Right atrium auricular region (tissue), 2 donors: ENCODE measurements at regions not wholly inside any gene's neighbourhood (a gene's known extent, or its start where the extent isn't known, plus 50 kb on each side); places are given as distances from the start of the nearest gene placed in this dataset.

ENCODE experiments used
- DNase-seq: peaks from one replicate; pipeline ENCODE4 v3.0.0-alpha.2; 2019; ENCODE audit warnings: low spot score
- H3K27ac ChIP-seq, 2 donors: fragments of 200-600 bp; sonication (generic); 1 replicate in 1 of 2; 2 replicates in 1 of 2; pipeline ENCODE4 v1.5.1; 2016 to 2019
- H3K27me3 ChIP-seq, 2 donors: fragments of 200-600 bp; sonication (generic); one replicate each; pipeline versions ENCODE4 v1.5.1 to v1.6.0; 2017 to 2019
- H3K36me3 ChIP-seq: fragments of 200-600 bp; sonication (generic); one replicate; pipeline ENCODE4 v1.5.1; 2016
- H3K4me1 ChIP-seq, 2 donors: fragments of 200-600 bp; sonication (generic); one replicate each; pipeline versions ENCODE4 v1.5.1 to v1.6.0; 2017 to 2019
- H3K4me3 ChIP-seq, 2 donors: fragments of 200-600 bp; sonication (generic); 1 replicate in 1 of 2; 2 replicates in 1 of 2; pipeline ENCODE4 v1.5.1; 2017 to 2019; ENCODE audit warnings: mild to moderate bottlenecking in 1 of 2, moderate library complexity in 1 of 2
- H3K9me3 ChIP-seq, 2 donors: fragments of 200-600 bp; sonication (generic); one replicate each; pipeline ENCODE4 v1.5.1; 2019
- CTCF ChIP-seq, 2 donors: fragments of 200-600 bp; sonication (generic); IDR thresholded peaks; one replicate each; pipeline ENCODE4 v1.5.1; 2019; ENCODE audit warnings: antibody characterized with exemption in 2 of 2

DNA sequence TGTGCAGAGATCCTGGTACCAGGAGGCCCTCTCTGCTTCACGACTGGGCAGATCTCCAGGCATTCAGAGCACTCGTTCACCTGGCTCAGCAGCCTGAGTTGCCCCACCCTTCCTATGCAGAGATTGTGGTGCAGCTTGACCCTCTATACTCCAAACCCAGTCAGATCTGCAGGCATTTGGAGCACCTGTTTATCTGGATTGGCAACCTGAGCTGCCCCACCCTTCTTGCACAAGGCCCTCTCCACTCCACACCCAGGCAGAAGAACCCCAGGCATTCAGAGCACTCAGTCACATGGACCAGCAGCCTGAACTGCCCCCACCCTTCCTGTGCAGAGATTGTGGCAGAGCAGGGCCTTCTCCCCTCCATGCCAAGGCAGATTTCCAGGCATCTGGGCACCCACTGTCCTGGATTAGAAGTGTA lies 88.4 kb upstream of the CDH5 start:
- TF ChIP-seq CTCF (IDR thresholded peaks at IDR 0.05): no peak
- H3K4me3 ChIP-seq: no peak overlapping the region
- no peak overlapping the region for H3K27ac ChIP-seq
- DNase-seq: no peak
- H3K27me3 ChIP-seq: no peaks in the 10 kb centered on the region
- no peaks in the 10 kb centered on the region for H3K4me1 ChIP-seq
- no peaks in the 10 kb centered on the region for H3K36me3 ChIP-seq
- peaks cover 0 to 12% of the 10 kb centered on the region in 2 donors for H3K9me3 ChIP-seq

DNA sequence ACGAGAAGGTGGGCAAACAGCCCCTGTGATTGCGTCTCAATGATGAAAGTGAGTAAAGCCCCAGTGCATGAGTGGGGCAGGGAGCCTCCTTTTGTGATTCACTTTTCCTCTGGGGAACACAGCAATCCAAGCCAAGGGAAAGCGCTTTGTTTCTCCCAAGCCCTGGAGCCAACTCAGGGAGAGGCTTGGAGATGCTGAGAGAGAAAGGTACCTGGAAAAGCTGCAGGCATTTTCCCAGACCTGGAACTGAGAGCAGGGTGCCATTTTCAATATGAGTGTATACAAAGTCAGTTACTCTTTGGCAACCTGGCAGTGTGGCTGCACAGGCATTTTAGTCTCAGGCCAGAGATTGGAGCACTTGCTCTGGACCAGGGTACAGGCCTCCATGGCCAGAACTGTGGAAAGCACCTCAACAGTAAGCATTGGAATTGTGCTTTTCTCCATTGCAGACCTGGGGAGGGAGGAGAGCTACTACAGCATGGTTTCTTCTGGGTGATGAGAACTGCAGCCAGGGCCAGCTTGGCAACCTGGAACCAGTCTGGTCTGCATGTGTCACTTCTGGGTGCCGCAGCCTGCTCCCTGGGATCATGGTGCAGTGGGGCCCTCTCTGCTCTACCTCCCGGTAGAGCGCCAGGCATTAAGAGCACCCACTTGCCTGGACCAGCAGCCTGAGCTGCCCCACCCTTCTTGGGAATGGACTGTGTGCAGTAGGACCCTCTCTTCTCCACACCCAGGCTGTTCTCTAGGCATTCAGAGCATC lies 89.0 kb upstream of the CDH5 start:
- Histone ChIP-seq H3K4me1 (no peaks in the 10 kb centered on the region), H3K27ac (no peak overlapping the region), H3K4me3 (no peak overlapping the region), H3K36me3 (no peaks in the 10 kb centered on the region), H3K27me3 (no peaks in the 10 kb centered on the region), H3K9me3 (peaks cover 0 to 12% of the 10 kb centered on the region in 2 donors)
- DNase-seq: no peak
- no peak for TF ChIP-seq CTCF (IDR thresholded peaks at IDR 0.05)

DNA sequence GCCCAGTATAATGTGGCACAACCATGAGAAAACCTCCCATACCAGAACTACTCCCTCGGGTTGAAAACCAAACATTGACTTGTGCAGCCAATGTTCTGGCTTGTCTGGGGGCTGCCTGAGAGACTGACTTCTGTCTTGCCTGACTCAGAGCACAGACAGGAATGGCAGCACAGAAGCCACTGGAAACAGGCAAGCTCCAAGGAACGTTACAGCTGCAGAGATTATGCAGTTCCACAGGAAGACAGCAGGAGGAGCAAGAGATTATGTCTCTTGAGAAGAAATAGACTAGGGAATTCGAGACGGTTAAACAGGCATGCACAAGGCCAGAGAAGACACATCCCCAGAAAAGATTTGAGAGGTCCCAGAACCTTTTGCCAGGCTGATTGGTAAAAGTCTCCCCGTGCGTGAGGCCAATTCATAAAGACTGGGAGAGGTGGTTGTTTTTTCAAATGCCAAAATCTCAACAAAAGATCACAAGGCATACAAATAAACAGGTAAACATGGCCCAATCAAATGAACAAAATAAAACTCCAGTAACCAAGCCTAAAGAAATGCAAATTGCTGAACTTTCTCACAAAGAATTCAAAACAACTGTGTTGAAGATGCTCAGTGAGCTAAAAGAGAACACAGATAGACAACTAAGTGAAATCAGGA lies 90.6 kb upstream of the CDH5 start:
- peak in 1 of 2 donors; percentile 62 for TF ChIP-seq CTCF (IDR thresholded peaks at IDR 0.05)
- Histone ChIP-seq H3K36me3 (no peaks in the 10 kb centered on the region), H3K9me3 (peaks cover 0 to 12% of the 10 kb centered on the region in 2 donors), H3K27me3 (no peaks in the 10 kb centered on the region), H3K4me1 (no peaks in the 10 kb centered on the region), H3K27ac (no peak overlapping the region), H3K4me3 (no peak overlapping the region)
- DNase-seq: peak; percentile 58

DNA sequence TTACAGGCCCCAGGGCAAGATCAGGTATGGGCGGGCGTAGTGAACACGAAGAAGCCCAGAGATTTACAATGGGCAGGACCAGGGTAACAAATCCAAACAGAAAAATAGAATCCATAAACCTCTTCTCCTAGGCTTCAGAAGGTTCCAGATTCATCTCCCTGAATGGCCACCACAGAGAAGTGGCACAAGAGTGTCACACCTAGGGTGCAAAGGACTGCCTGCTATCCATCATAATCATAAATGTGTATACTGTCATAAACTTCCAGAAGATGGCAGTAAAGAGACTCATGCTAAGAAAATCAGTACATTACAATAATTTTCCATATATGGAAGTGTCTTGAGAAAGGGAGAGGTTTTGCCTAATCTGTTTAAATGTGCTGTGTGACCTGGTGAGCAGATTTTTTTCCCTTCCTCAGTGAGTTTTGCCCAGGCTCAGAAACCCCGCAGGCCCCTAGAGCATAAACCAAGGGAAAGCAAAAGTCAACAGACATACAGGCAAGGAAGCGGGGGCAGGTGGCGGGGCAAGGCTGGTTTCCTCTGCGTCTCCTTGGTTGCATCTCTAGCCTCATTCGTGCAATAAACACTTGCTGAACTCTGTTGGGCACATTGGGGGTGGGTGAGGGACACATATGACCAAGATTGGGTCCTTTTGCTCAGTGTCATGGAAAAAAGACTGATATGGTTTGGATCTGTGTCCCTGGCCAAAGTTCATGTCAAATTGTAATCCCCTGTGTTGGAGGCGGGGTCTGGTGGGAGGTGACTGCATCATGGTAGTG lies 92.0 kb upstream of the CDH5 start:
- H3K4me1 ChIP-seq: peaks cover 0 to 9% of the 10 kb centered on the region in 2 donors
- no peak for DNase-seq
- no peaks in the 10 kb centered on the region for H3K27me3 ChIP-seq
- H3K4me3 ChIP-seq: no peak overlapping the region
- no peaks in the 10 kb centered on the region for H3K36me3 ChIP-seq
- H3K9me3 ChIP-seq: peaks cover 0 to 8% of the 10 kb centered on the region in 2 donors
- peak in 1 of 2 donors; percentile 43 for TF ChIP-seq CTCF (IDR thresholded peaks at IDR 0.05)
- H3K27ac ChIP-seq: no peak overlapping the region

DNA sequence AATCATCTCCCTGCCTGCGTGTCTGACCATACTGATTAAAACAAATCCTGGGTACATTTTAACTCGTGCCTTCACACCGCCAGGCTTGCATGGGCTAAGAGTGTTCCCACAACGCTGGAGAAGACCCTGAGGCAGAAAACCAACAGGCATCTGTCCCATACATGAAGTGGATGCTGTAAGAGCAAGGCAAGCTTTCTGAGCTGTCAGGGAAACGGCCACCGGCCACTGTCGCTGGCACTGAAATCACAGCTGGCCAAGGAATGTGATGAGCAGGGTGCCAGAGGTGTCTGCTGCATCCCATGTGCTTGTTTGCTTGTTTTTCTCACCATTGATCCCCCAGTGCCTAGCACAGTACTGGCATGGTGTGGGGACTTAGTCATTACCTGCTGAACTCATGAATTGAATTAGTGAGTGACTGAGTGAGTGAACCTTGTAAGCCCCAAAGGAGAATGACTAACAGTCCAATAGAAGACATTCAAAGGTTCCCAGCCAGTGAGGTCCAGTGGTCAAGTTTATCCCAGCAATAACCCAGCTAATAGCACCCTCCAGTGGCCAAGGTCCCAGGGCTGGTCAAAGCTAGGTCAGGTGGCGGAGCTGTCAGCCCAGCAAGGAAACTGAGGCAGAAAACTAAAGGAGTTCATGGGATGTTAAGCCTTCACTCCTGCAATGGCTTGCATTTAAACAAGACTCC lies 92.7 kb upstream of the CDH5 start:
- Histone ChIP-seq H3K27ac (no peak overlapping the region), H3K4me3 (no peak overlapping the region), H3K4me1 (peaks cover 0 to 9% of the 10 kb centered on the region in 2 donors), H3K9me3 (peaks cover 0 to under 1% of the 10 kb centered on the region in 2 donors), H3K27me3 (no peaks in the 10 kb centered on the region), H3K36me3 (no peaks in the 10 kb centered on the region)
- no peak for TF ChIP-seq CTCF (IDR thresholded peaks at IDR 0.05)
- DNase-seq: no peak
